B cell (primary cell): ENCODE measurements at regions not wholly inside any gene's neighbourhood (a gene's known extent, or its start where the extent isn't known, plus 50 kb on each side); places are given as distances from the start of the nearest gene placed in this dataset.

Experiments used
- ATAC-seq: fragments of 200-7000 bp; cut with Tn5 transposase; one replicate; pipeline ENCODE4 v1.10.0; 2021; ENCODE audit warnings: low read depth, mild to moderate bottlenecking, moderate number of reproducible peaks, moderate library complexity
- CTCF ChIA-PET: fragments of 350-600 bp; sonication (Branson Sonifier 250); formaldehyde crosslinking; loops from one replicate; lab custom pipeline; 2021; ENCODE audit warnings: antibody characterized with exemption, inconsistent platforms; lab: Charles Lee
- POLR2A ChIA-PET: fragments of 350-600 bp; sonication (Branson Sonifier 250); formaldehyde crosslinking; loops from one replicate; lab custom pipeline; 2021; ENCODE audit warnings: antibody characterized with exemption; lab: Charles Lee
- DNase-seq: peaks from one replicate; pipeline ENCODE4 v3.0.0; 2013
- H2AFZ ChIP-seq: 2 replicates; pipeline ENCODE4 v1.6.1; 2012; ENCODE audit warnings: mild to moderate bottlenecking, low read depth, low read length; ENCODE audit not compliant: insufficient read depth, poor library complexity, severe bottlenecking
- H3K27ac ChIP-seq, 2 donors: 1 replicate in 1 of 2; 2 replicates in 1 of 2; pipeline ENCODE4 v1.5.1; 2012 to 2013; ENCODE audit warnings: low read length in 2 of 2, mild to moderate bottlenecking in 2 of 2, moderate library complexity in 1 of 2
- H3K27me3 ChIP-seq, 4 experiments: fragments of 200-600 bp in 1 of 4; sonication (generic) in 1 of 4; replicated peaks in 1 of 4; 1 replicate in 2 of 4; 2 replicates in 2 of 4; pipeline versions ENCODE4 v1.6.1 to v1.7.0; 2013 to 2016; ENCODE audit warnings: low read length in 3 of 4, mild to moderate bottlenecking in 2 of 4, mixed read lengths in 1 of 4, moderate library complexity in 1 of 4; ENCODE audit not compliant: insufficient read depth in 4 of 4, control insufficient read depth in 3 of 4; ENCODE audit errors: control extremely low read depth in 1 of 4
- H3K36me3 ChIP-seq, 2 experiments: replicated peaks in 1 of 2; 1 replicate in 1 of 2; 2 replicates in 1 of 2; pipeline versions ENCODE4 v1.6.1 to v1.7.1; 2013; ENCODE audit warnings: low read length in 1 of 2; ENCODE audit not compliant: insufficient read depth in 2 of 2, control insufficient read depth in 1 of 2; ENCODE audit errors: control extremely low read depth in 1 of 2, extremely low read depth in 1 of 2
- H3K4me1 ChIP-seq, 2 donors: fragments of 200-600 bp in 1 of 2; sonication (generic) in 1 of 2; 1 replicate in 1 of 2; 2 replicates in 1 of 2; pipeline versions ENCODE4 v1.5.1 to v1.6.1; 2013 to 2017; ENCODE audit warnings: low read length in 2 of 2; ENCODE audit not compliant: control insufficient read depth in 2 of 2, insufficient read depth in 2 of 2
- H3K4me2 ChIP-seq: replicated peaks from 2 replicates; pipeline ENCODE3; 2012; ENCODE audit warnings: mild to moderate bottlenecking, low read depth, low read length; ENCODE audit not compliant: poor library complexity, severe bottlenecking
- H3K4me3 ChIP-seq, 5 experiments: fragments of 200-600 bp in 1 of 5; sonication (generic) in 1 of 5; 1 replicate in 3 of 5; 2 replicates in 2 of 5; pipeline versions ENCODE4 v1.5.1 to v1.7.0; 2011 to 2016; ENCODE audit warnings: low read length in 4 of 5, mild to moderate bottlenecking in 4 of 5, low read depth in 2 of 5, control low read depth in 1 of 5, moderate library complexity in 1 of 5; ENCODE audit not compliant: insufficient read depth in 1 of 5; ENCODE audit errors: control extremely low read depth in 1 of 5, extremely low read depth in 1 of 5
- H3K79me2 ChIP-seq: fragments of 200-600 bp; sonication (generic); one replicate; pipeline ENCODE4 v1.6.0; 2016; ENCODE audit warnings: low read length; ENCODE audit not compliant: control insufficient read depth, insufficient read depth
- H3K9ac ChIP-seq: fragments of 200-600 bp; sonication (generic); 2 replicates; pipeline ENCODE4 v1.6.1; 2017; ENCODE audit warnings: mild to moderate bottlenecking, low read length, moderate library complexity
- H3K9me3 ChIP-seq, 3 donors: one replicate each; pipeline versions ENCODE4 v1.6.1 to v1.7.1; 2013; ENCODE audit warnings: low read length in 2 of 3; ENCODE audit not compliant: control insufficient read depth in 2 of 3, insufficient read depth in 1 of 3; ENCODE audit errors: control extremely low read depth in 1 of 3
- H4K20me1 ChIP-seq: 2 replicates; pipeline ENCODE4 v1.6.0; 2012; ENCODE audit warnings: mild to moderate bottlenecking, low read length; ENCODE audit not compliant: insufficient read depth, control insufficient read depth, poor library complexity, severe bottlenecking
- H3K27ac Mint-ChIP-seq: one replicate; pipeline ENCODE4 v1.8.0; 2021; ENCODE audit warnings: mixed read lengths
- H3K27me3 Mint-ChIP-seq: one replicate; pipeline ENCODE4 v1.8.0; 2021; ENCODE audit warnings: mixed read lengths
- H3K4me1 Mint-ChIP-seq: one replicate; pipeline ENCODE4 v1.8.0; 2021; ENCODE audit warnings: mixed read lengths
- H3K4me3 Mint-ChIP-seq: one replicate; pipeline ENCODE4 v1.8.0; 2021; ENCODE audit warnings: mixed read lengths
- H3K9me3 Mint-ChIP-seq: one replicate; pipeline ENCODE4 v1.8.0; 2022; ENCODE audit warnings: mixed read lengths; ENCODE audit not compliant: insufficient read depth
- EZH2 ChIP-seq: IDR thresholded peaks from 2 replicates; pipeline ENCODE4 v1.6.1; 2012; ENCODE audit warnings: borderline replicate concordance, low read depth, mild to moderate bottlenecking, moderate library complexity, low read length; ENCODE audit not compliant: insufficient read depth, poor library complexity, severe bottlenecking
- WGBS: methylation state at CpG from one replicate; pipeline ENCODE4 v1.1.5; 2013; ENCODE audit warnings: missing lambda C conversion rate; ENCODE audit not compliant: insufficient coverage; 5-methylcytosine and 5-hydroxymethylcytosine counted together
- intact Hi-C: fragments of 100-400 bp; cut with micrococcal nuclease; formaldehyde crosslinking; loops from one replicate; pipeline ENCODE4 v1.10.0; 2022
- TF ChIP-seq, protein P1 (sequence below): fragments of 200-600 bp; IDR thresholded peaks from one replicate; pipeline ENCODE4 v1.8.0; 2022; ENCODE audit warnings: antibody characterized with exemption, mild to moderate bottlenecking

GRCh38 chr1:187877220-187877619 lies 1048.5 kb downstream of the PLA2G4A start:
- Mint-ChIP-seq H3K4me3 (no peak overlapping the region), H3K9me3 (peaks cover 6% of the 10 kb centered on the region), H3K27ac (no peak overlapping the region), H3K4me1 (no peaks in the 10 kb centered on the region), H3K27me3 (no peaks in the 10 kb centered on the region)
- Histone ChIP-seq H3K79me2 (no peaks in the 10 kb centered on the region), H3K4me2 (no peak overlapping the region), H3K36me3 (no peaks in the 10 kb centered on the region), H4K20me1 (no peaks in the 10 kb centered on the region), H3K9ac (no peak overlapping the region), H3K4me3 (no peak overlapping the region), H3K4me1 (no peaks in the 10 kb centered on the region), H3K27ac (no peak overlapping the region), H2AFZ (no peak overlapping the region), H3K27me3 (no peaks in the 10 kb centered on the region), H3K9me3 (no peaks in the 10 kb centered on the region)
- intact Hi-C loops = no loop called here
- POLR2A ChIA-PET = no interaction called here
- DNase-seq = no peak
- WGBS = 76% methylated on average over 2 of the region's 5 CpGs
- TF ChIP-seq, protein P1, sequence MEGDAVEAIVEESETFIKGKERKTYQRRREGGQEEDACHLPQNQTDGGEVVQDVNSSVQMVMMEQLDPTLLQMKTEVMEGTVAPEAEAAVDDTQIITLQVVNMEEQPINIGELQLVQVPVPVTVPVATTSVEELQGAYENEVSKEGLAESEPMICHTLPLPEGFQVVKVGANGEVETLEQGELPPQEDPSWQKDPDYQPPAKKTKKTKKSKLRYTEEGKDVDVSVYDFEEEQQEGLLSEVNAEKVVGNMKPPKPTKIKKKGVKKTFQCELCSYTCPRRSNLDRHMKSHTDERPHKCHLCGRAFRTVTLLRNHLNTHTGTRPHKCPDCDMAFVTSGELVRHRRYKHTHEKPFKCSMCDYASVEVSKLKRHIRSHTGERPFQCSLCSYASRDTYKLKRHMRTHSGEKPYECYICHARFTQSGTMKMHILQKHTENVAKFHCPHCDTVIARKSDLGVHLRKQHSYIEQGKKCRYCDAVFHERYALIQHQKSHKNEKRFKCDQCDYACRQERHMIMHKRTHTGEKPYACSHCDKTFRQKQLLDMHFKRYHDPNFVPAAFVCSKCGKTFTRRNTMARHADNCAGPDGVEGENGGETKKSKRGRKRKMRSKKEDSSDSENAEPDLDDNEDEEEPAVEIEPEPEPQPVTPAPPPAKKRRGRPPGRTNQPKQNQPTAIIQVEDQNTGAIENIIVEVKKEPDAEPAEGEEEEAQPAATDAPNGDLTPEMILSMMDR = no peak
- TF ChIP-seq EZH2 = no peak
- CTCF ChIA-PET = no interaction called here
- no peak for ATAC-seq

GRCh38 chr1:187878883-187879282 lies 1050.1 kb downstream of the PLA2G4A start:
- CTCF ChIA-PET = no interaction called here
- H3K9ac ChIP-seq = no peak overlapping the region
- intact Hi-C loops = no loop called here
- no peak overlapping the region for H3K4me3 ChIP-seq
- Mint-ChIP-seq H3K27me3 (no peaks in the 10 kb centered on the region), H3K9me3 (peaks cover 6% of the 10 kb centered on the region), H3K4me1 (no peaks in the 10 kb centered on the region), H3K27ac (no peak overlapping the region), H3K4me3 (no peak overlapping the region)
- DNase-seq (no peak), ATAC-seq (no peak)
- H3K9me3 ChIP-seq = no peaks in the 10 kb centered on the region
- H3K27ac ChIP-seq = no peak overlapping the region
- 86% methylated on average over 4 of the region's 8 CpGs for WGBS
- no peaks in the 10 kb centered on the region for H3K79me2 ChIP-seq
- POLR2A ChIA-PET = no interaction called here
- H2AFZ ChIP-seq = no peak overlapping the region
- H4K20me1 ChIP-seq = no peaks in the 10 kb centered on the region
- no peak for TF ChIP-seq EZH2
- TF ChIP-seq, protein P1 = no peak
- no peak overlapping the region for H3K4me2 ChIP-seq
- no peaks in the 10 kb centered on the region for H3K4me1 ChIP-seq
- no peaks in the 10 kb centered on the region for H3K36me3 ChIP-seq
- no peaks in the 10 kb centered on the region for H3K27me3 ChIP-seq
